Right atrium auricular region (tissue), 2 donors: ENCODE measurements at regions not wholly inside any gene's neighbourhood (a gene's known extent, or its start where the extent isn't known, plus 50 kb on each side); places are given as distances from the start of the nearest gene placed in this dataset.
"Not testable (repeated sequence)": the region's sequence is repeated elsewhere in the genome, so short reads cannot be mapped to it uniquely, and the experiment has no call there.

Experiments used
- DNase-seq: peaks from one replicate; pipeline ENCODE4 v3.0.0-alpha.2; 2019; ENCODE audit warnings: low spot score
- H3K27ac ChIP-seq, 2 donors: fragments of 200-600 bp; sonication (generic); 1 replicate in 1 of 2; 2 replicates in 1 of 2; pipeline ENCODE4 v1.5.1; 2016 to 2019
- H3K27me3 ChIP-seq, 2 donors: fragments of 200-600 bp; sonication (generic); one replicate each; pipeline versions ENCODE4 v1.5.1 to v1.6.0; 2017 to 2019
- H3K36me3 ChIP-seq: fragments of 200-600 bp; sonication (generic); one replicate; pipeline ENCODE4 v1.5.1; 2016
- H3K4me1 ChIP-seq, 2 donors: fragments of 200-600 bp; sonication (generic); one replicate each; pipeline versions ENCODE4 v1.5.1 to v1.6.0; 2017 to 2019
- H3K4me3 ChIP-seq, 2 donors: fragments of 200-600 bp; sonication (generic); 1 replicate in 1 of 2; 2 replicates in 1 of 2; pipeline ENCODE4 v1.5.1; 2017 to 2019; ENCODE audit warnings: mild to moderate bottlenecking in 1 of 2, moderate library complexity in 1 of 2
- H3K9me3 ChIP-seq, 2 donors: fragments of 200-600 bp; sonication (generic); one replicate each; pipeline ENCODE4 v1.5.1; 2019
- TF ChIP-seq, protein P1 (sequence below), 2 donors: fragments of 200-600 bp; sonication (generic); IDR thresholded peaks; one replicate each; pipeline ENCODE4 v1.5.1; 2019; ENCODE audit warnings: antibody characterized with exemption in 2 of 2

DNA sequence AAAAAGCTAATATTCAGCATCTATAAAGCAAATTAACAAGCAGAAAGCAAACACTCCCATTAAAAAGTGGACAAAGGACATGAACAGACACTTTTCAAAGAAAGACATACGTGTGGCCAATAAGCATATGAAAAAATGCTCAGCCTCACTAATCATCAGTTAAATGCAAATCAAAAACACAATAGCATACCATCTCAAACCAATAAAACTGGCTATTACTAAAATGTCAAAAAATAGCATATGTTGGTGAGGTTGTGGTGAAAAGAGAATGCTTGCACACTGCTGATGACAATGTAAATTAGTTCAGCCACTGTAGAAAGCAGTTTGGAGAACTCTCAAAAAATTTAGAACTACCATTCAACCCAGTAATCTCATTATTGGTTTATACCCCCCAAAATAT lies 284.6 kb upstream of the KCND2 start:
- H3K4me1 ChIP-seq, result no peaks in the 10 kb centered on the region
- peaks cover 0 to 9% of the 10 kb centered on the region in 2 donors for H3K9me3 ChIP-seq
- H3K27me3 ChIP-seq, result no peaks in the 10 kb centered on the region
- TF ChIP-seq, protein P1, sequence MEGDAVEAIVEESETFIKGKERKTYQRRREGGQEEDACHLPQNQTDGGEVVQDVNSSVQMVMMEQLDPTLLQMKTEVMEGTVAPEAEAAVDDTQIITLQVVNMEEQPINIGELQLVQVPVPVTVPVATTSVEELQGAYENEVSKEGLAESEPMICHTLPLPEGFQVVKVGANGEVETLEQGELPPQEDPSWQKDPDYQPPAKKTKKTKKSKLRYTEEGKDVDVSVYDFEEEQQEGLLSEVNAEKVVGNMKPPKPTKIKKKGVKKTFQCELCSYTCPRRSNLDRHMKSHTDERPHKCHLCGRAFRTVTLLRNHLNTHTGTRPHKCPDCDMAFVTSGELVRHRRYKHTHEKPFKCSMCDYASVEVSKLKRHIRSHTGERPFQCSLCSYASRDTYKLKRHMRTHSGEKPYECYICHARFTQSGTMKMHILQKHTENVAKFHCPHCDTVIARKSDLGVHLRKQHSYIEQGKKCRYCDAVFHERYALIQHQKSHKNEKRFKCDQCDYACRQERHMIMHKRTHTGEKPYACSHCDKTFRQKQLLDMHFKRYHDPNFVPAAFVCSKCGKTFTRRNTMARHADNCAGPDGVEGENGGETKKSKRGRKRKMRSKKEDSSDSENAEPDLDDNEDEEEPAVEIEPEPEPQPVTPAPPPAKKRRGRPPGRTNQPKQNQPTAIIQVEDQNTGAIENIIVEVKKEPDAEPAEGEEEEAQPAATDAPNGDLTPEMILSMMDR (IDR thresholded peaks at IDR 0.05), result no peak
- H3K4me3 ChIP-seq, result no peak overlapping the region
- DNase-seq, result no peak
- H3K36me3 ChIP-seq, result no peaks in the 10 kb centered on the region
- H3K27ac ChIP-seq, result no peak overlapping the region

DNA sequence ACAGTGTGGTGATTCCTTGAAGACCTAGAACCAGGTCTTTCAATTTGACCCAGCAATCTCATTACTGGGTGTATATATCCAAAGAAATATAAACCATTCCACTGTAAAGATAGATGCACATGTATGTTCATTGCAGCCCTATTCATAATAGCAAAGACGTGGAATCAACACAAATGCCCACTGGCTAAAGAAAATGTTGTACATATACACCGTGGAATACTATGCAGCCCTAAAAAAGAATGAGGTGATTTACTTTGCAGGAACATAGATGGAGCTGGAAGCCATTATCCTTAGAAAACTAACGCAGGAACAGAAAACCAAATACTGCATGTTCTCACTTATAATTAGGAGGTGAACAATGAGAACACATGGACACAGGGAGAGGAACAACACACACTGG lies 278.0 kb upstream of the KCND2 start:
- H3K9me3 ChIP-seq, result peaks cover 0 to 13% of the 10 kb centered on the region in 2 donors
- no peak for DNase-seq
- no peaks in the 10 kb centered on the region for H3K27me3 ChIP-seq
- no peaks in the 10 kb centered on the region for H3K4me1 ChIP-seq
- TF ChIP-seq, protein P1 (IDR thresholded peaks at IDR 0.05), result no peak
- no peak overlapping the region for H3K27ac ChIP-seq
- no peaks in the 10 kb centered on the region for H3K36me3 ChIP-seq
- H3K4me3 ChIP-seq, result no peak overlapping the region

DNA sequence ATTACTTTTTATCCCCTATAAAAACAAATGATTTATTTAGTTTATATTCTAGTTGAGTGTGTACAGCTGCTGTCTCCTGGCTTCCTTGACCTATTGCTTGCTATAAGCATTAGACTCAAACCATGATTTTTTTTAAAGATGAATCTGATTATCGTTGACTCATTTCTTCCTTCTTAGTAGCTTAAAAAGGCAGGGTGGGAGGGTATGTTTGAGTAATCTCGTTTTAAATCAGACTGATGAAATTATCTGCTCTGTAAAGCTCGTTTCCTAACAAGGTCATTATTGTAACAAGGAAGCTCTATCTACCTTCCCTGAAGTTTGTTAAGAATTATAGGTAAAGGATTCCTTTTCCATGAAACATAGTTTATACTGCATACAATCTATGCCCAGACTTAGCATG lies 276.3 kb upstream of the KCND2 start:
- Histone ChIP-seq H3K9me3 (peaks cover 0 to 4% of the 10 kb centered on the region in 2 donors), H3K36me3 (no peaks in the 10 kb centered on the region), H3K4me3 (no peak overlapping the region), H3K4me1 (no peaks in the 10 kb centered on the region), H3K27ac (no peak overlapping the region), H3K27me3 (no peaks in the 10 kb centered on the region)
- TF ChIP-seq, protein P1 (IDR thresholded peaks at IDR 0.05), result no peak
- DNase-seq, result no peak

DNA sequence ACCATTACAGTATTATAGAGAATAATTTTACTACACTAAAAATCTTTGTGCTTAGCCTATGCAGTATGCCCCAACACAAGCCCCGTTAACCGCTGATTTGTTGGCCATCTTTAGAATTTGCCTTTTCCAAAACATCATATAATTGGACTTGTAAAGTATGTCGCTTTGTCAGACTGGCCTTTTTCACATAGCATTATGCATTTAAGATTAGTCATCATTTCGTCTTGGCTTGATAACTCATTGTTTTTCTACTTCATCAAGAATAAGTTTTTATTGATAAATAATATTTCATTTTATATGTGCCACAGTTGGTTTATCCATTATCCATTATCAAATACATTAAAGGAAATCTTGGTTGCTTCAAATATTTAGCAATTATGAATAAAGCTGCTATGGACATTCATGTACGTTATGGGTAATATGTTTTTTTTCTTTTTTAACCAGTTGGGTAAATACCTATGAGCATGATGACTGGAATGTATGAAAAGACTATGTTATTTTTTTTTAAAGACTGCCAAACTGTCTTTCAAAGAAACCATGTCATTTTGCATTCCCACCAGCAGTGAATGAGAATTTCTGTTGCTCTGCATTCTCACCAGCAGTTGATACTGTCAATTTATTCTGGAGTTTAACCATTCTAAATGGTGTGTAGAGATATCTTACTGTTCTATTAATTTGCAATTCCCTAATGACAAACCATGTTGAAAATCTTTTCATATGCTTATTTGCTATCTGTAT lies 273.1 kb upstream of the KCND2 start:
- Histone ChIP-seq H3K36me3 (no peaks in the 10 kb centered on the region), H3K4me3 (no peak overlapping the region), H3K9me3 (peaks cover 0 to 3% of the 10 kb centered on the region in 2 donors), H3K4me1 (no peaks in the 10 kb centered on the region), H3K27me3 (no peaks in the 10 kb centered on the region), H3K27ac (no peak overlapping the region)
- TF ChIP-seq, protein P1 (IDR thresholded peaks at IDR 0.05), result no peak
- no peak for DNase-seq

DNA sequence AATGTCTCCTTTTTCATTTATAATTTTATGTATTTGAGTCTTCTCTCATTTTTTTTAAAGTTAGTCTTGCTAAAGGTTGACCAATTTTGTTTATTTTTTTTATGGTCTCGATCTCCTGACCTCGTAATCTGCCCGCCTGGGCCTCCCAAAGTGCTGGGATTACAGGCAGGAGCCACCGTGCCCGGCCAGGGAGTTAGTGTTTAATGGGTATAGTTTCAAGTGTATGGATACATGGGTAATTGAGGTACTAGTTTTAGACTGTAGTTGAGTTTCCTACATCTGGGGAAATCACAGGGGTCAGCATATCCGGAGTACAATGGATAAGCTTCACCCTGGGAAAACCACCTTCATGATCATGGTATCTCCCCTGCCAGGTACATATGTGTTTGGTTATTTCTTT lies 267.3 kb upstream of the KCND2 start:
- H3K27ac ChIP-seq, result no peak overlapping the region
- TF ChIP-seq, protein P1 (IDR thresholded peaks at IDR 0.05), result no peak
- H3K4me1 ChIP-seq, result no peaks in the 10 kb centered on the region
- no peaks in the 10 kb centered on the region for H3K27me3 ChIP-seq
- DNase-seq, result no peak
- H3K36me3 ChIP-seq, result no peaks in the 10 kb centered on the region
- no peak overlapping the region for H3K4me3 ChIP-seq
- no peaks in the 10 kb centered on the region for H3K9me3 ChIP-seq

DNA sequence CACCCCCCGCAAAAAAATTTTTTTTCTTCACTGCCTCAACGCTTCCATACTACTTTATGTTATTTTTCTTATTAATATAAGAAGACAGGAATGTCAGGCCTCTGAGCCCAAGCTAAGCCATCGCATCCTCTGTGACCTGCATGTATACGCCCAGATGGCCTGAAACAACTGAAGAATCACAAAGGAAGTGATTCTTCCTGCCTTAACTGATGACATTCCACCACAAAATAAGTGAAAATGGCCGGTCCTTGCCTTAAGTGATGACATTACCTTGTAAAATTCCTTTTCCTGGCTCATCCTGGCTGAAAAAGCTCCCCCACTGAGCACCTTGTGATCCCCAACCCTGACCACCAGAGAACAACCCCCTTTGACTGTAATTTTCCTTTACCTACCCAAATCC lies 258.7 kb upstream of the KCND2 start:
- H3K9me3 ChIP-seq, H3K36me3 ChIP-seq, H3K4me3 ChIP-seq, H3K27ac ChIP-seq, H3K27me3 ChIP-seq, H3K4me1 ChIP-seq, DNase-seq: not testable (repeated sequence)
